Cardiac fibroblast (primary cell): ENCODE measurements at regions not wholly inside any gene's neighbourhood (a gene's known extent, or its start where the extent isn't known, plus 50 kb on each side); places are given as distances from the start of the nearest gene placed in this dataset.
A peak's percentile ranks its signal among the peaks of the same experiment; 100 is the strongest.
"Not testable (repeated sequence)": the region's sequence is repeated elsewhere in the genome, so short reads cannot be mapped to it uniquely, and the experiment has no call there.

Source experiments
- DNase-seq, 2 donors: peaks; one replicate each; pipeline versions ENCODE4 v3.0.0 to v3.0.0-alpha.2; 2010; ENCODE audit warnings: low read depth in 2 of 2
- H3K4me3 ChIP-seq, 2 donors: replicated peaks in 1 of 2; 1 replicate in 1 of 2; 2 replicates in 1 of 2; pipeline ENCODE4 v1.5.1; 2011; ENCODE audit warnings: low read depth in 2 of 2, low read length in 2 of 2, mild to moderate bottlenecking in 2 of 2, moderate library complexity in 1 of 2
- CTCF ChIP-seq: IDR thresholded peaks from one replicate; pipeline ENCODE4 v1.5.1; 2011; ENCODE audit warnings: low read depth, mild to moderate bottlenecking, low read length, inconsistent platforms

- no peak for DNase-seq
- TF ChIP-seq CTCF, result no peak
- H3K4me3 ChIP-seq, result no peak overlapping the region
Measured at GRCh38 chr2:226087505-226088365, 688.2 kb downstream of the NYAP2 start.

- no peak overlapping the region for H3K4me3 ChIP-seq
- TF ChIP-seq CTCF, result no peak
- no peak for DNase-seq
Measured at GRCh38 chr2:226087051-226087450, 687.5 kb downstream of the NYAP2 start.

- no peak for TF ChIP-seq CTCF
- H3K4me3 ChIP-seq, result no peak overlapping the region
- no peak for DNase-seq
Measured at GRCh38 chr2:226086190-226086589, 686.7 kb downstream of the NYAP2 start.

- DNase-seq, H3K4me3 ChIP-seq: not testable (repeated sequence)
Measured at GRCh38 chr2:226085425-226085824, 685.9 kb downstream of the NYAP2 start.

- peak; percentile 43 to 58 for DNase-seq
- no peak for TF ChIP-seq CTCF
Measured at GRCh38 chr2:226080334-226080733, 680.8 kb downstream of the NYAP2 start.

GRCh38 chr2:226079671-226080181 lies 680.2 kb downstream of the NYAP2 start:
- no peak overlapping the region for H3K4me3 ChIP-seq
- no peak for TF ChIP-seq CTCF
- DNase-seq, result peak; percentile 78 to 93

More at GRCh38 chr2:226080334-226080733, 680.8 kb downstream of the NYAP2 start:
- no peak overlapping the region for H3K4me3 ChIP-seq

GRCh38 chr2:226079196-226079595 lies 679.7 kb downstream of the NYAP2 start:
- DNase-seq, result peak; percentile 20 to 67
- H3K4me3 ChIP-seq, result no peak overlapping the region
- no peak for TF ChIP-seq CTCF
